GM21528 (cell line): ENCODE measurements at regions not wholly inside any gene's neighbourhood (a gene's known extent, or its start where the extent isn't known, plus 50 kb on each side); places are given as distances from the start of the nearest gene placed in this dataset.

Experiments
- ATAC-seq: cut with Tn5 transposase; IDR thresholded peaks from one replicate; pipeline ENCODE4 v1.9.1; 2021; ENCODE audit warnings: mild to moderate bottlenecking, moderate library complexity; ENCODE audit not compliant: unreplicated experiment, low FRiP score

- ATAC-seq, result no peak
These were observed 206.7 kb downstream of the SETD4 start for GRCh38 chr21:35853321-35854239.

GRCh38 chr21:35852820-35853219 is 207.5 kb downstream of the SETD4 start:
- no peak for ATAC-seq

- ATAC-seq, result no peak
These were observed 209.7 kb downstream of the SETD4 start for GRCh38 chr21:35850542-35851103.

GRCh38 chr21:35850029-35850428 is 210.3 kb downstream of the SETD4 start:
- no peak for ATAC-seq

GRCh38 chr21:35849144-35849543 is 211.2 kb downstream of the SETD4 start:
- no peak for ATAC-seq

GRCh38 chr21:35843911-35844667 is 216.2 kb downstream of the SETD4 start:
- ATAC-seq, result no peak

GRCh38 chr21:35840949-35841348 is 219.4 kb downstream of the SETD4 start:
- no peak for ATAC-seq

- no peak for ATAC-seq
These were observed 220.0 kb downstream of the SETD4 start for GRCh38 chr21:35840197-35840799.

GRCh38 chr21:35838987-35839763 is 221.2 kb downstream of the SETD4 start:
- no peak for ATAC-seq

GRCh38 chr21:35838350-35838749 is 222.0 kb downstream of the SETD4 start:
- no peak for ATAC-seq

GRCh38 chr21:35833991-35834390 is 226.3 kb downstream of the SETD4 start:
- ATAC-seq, result no peak

GRCh38 chr21:35833388-35833787 is 226.9 kb downstream of the SETD4 start:
- ATAC-seq, result no peak

- ATAC-seq, result no peak
These were observed 229.1 kb downstream of the SETD4 start for GRCh38 chr21:35831230-35831629.

- ATAC-seq, result no peak
These were observed 231.3 kb downstream of the SETD4 start for GRCh38 chr21:35829067-35829466.

- ATAC-seq, result no peak
These were observed 232.2 kb downstream of the SETD4 start for GRCh38 chr21:35828161-35828560.

- ATAC-seq, result no peak
These were observed 233.3 kb downstream of the SETD4 start for GRCh38 chr21:35827004-35827403.

- ATAC-seq, result no peak
These were observed 234.7 kb downstream of the SETD4 start for GRCh38 chr21:35825370-35826353.

- no peak for ATAC-seq
These were observed 236.2 kb downstream of the SETD4 start for GRCh38 chr21:35824136-35824535.

GRCh38 chr21:35819134-35819533 is 241.2 kb downstream of the SETD4 start:
- no peak for ATAC-seq
